ENCODE measurements at regions not wholly inside any gene's neighbourhood (a gene's known extent, or its start where the extent isn't known, plus 50 kb on each side); places are given as distances from the start of the nearest gene placed in this dataset.

DNA sequence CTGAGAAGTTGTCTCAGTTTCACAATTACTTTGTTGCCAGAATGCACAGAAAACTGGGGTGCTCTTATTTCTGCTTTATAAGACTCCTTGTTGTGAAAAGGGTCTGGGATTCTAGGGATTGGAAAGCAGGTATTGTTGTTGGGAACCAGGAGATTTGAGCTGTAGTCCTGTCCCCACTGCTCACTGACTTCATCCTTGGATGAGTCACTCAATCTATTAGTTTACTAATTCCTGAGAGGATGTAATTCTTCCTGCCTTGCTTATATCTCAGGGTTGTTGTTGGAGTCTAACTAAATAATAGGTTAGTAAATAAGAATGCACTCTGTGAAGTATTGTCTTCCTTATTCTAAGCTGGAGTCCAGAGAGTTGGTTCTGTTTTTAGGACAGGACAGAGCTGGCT lies 172.5 kb upstream of the GALNT2 start:
- Histone ChIP-seq H4K20me1 (ENCODE audit: insufficient read depth) (no peaks in the 10 kb centered on the region), H3K4me2 (ENCODE audit: low read length) (no peak overlapping the region), H3F3A (ENCODE audit: insufficient read depth, low read length, poor library complexity, severe bottlenecking) (no peaks in the 10 kb centered on the region), H3K9me3 (ENCODE audit: low read length) (no peaks in the 10 kb centered on the region), H3K9me2 (ENCODE audit: insufficient read depth, low read length) (no peaks in the 10 kb centered on the region), H3K9ac (ENCODE audit: low read length) (no peak overlapping the region), H2AFZ (ENCODE audit: low read depth, low read length) (no peak overlapping the region), H3K27me3 (ENCODE audit: insufficient read depth, low read depth, low read length) (no peaks in the 10 kb centered on the region), H3K4me3 (ENCODE audit: low read length) (no peak overlapping the region), H3K36me3 (ENCODE audit: insufficient read depth, low read length) (no peaks in the 10 kb centered on the region), H3K79me2 (replicated peaks; ENCODE audit: insufficient read depth, low read length) (no peaks in the 10 kb centered on the region), H3K27ac (ENCODE audit: low read length) (no peak overlapping the region)
- TF ChIP-seq, protein P1, sequence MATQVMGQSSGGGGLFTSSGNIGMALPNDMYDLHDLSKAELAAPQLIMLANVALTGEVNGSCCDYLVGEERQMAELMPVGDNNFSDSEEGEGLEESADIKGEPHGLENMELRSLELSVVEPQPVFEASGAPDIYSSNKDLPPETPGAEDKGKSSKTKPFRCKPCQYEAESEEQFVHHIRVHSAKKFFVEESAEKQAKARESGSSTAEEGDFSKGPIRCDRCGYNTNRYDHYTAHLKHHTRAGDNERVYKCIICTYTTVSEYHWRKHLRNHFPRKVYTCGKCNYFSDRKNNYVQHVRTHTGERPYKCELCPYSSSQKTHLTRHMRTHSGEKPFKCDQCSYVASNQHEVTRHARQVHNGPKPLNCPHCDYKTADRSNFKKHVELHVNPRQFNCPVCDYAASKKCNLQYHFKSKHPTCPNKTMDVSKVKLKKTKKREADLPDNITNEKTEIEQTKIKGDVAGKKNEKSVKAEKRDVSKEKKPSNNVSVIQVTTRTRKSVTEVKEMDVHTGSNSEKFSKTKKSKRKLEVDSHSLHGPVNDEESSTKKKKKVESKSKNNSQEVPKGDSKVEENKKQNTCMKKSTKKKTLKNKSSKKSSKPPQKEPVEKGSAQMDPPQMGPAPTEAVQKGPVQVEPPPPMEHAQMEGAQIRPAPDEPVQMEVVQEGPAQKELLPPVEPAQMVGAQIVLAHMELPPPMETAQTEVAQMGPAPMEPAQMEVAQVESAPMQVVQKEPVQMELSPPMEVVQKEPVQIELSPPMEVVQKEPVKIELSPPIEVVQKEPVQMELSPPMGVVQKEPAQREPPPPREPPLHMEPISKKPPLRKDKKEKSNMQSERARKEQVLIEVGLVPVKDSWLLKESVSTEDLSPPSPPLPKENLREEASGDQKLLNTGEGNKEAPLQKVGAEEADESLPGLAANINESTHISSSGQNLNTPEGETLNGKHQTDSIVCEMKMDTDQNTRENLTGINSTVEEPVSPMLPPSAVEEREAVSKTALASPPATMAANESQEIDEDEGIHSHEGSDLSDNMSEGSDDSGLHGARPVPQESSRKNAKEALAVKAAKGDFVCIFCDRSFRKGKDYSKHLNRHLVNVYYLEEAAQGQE (IDR thresholded peaks at IDR 0.05; ENCODE audit: borderline replicate concordance), result no peak
- TF ChIP-seq POLR2AphosphoS5 (IDR thresholded peaks at IDR 0.05) (no peak), TAF1 (IDR thresholded peaks at IDR 0.05; ENCODE audit: low read depth) (no peak), EP300 (conservative IDR thresholded peaks at IDR 0.05; ENCODE audit: poor library complexity, severe bottlenecking) (no peak), SMC3 (conservative IDR thresholded peaks at IDR 0.05; ENCODE audit: poor library complexity) (no peak)
- TF ChIP-seq, protein P2, sequence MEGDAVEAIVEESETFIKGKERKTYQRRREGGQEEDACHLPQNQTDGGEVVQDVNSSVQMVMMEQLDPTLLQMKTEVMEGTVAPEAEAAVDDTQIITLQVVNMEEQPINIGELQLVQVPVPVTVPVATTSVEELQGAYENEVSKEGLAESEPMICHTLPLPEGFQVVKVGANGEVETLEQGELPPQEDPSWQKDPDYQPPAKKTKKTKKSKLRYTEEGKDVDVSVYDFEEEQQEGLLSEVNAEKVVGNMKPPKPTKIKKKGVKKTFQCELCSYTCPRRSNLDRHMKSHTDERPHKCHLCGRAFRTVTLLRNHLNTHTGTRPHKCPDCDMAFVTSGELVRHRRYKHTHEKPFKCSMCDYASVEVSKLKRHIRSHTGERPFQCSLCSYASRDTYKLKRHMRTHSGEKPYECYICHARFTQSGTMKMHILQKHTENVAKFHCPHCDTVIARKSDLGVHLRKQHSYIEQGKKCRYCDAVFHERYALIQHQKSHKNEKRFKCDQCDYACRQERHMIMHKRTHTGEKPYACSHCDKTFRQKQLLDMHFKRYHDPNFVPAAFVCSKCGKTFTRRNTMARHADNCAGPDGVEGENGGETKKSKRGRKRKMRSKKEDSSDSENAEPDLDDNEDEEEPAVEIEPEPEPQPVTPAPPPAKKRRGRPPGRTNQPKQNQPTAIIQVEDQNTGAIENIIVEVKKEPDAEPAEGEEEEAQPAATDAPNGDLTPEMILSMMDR (IDR thresholded peaks at IDR 0.05; ENCODE audit: poor library complexity, severe bottlenecking), result no peak

DNA sequence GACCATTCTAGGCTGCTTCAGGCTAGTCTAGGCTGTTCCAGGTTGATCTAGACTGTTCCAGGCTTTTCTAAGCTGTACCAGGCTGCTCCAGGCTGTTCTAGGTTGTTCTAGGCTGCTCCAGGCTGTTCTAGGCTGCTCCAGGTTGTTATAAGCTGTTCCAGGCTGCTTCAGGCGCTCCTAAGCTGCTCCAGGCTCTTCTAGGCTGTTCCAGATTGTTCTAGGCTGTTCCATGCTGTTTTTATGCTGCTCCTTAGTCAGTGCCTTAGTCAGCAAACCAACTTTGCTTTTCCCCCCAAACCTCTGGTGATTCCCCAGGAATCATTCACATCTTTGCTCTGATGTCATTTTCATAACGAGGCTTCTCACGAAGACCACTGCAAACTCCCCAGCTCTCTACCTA lies 171.4 kb upstream of the GALNT2 start:
- Histone ChIP-seq H4K20me1 (ENCODE audit: insufficient read depth) (no peaks in the 10 kb centered on the region), H3K9me2 (ENCODE audit: insufficient read depth, low read length) (no peaks in the 10 kb centered on the region), H3K4me2 (ENCODE audit: low read length) (no peak overlapping the region), H3F3A (ENCODE audit: insufficient read depth, low read length, poor library complexity, severe bottlenecking) (no peaks in the 10 kb centered on the region), H3K27ac (ENCODE audit: low read length) (no peak overlapping the region), H2AFZ (ENCODE audit: low read depth, low read length) (no peak overlapping the region), H3K9ac (ENCODE audit: low read length) (no peak overlapping the region), H3K27me3 (ENCODE audit: insufficient read depth, low read depth, low read length) (no peaks in the 10 kb centered on the region), H3K4me3 (ENCODE audit: low read length) (no peak overlapping the region), H3K79me2 (replicated peaks; ENCODE audit: insufficient read depth, low read length) (no peaks in the 10 kb centered on the region), H3K9me3 (ENCODE audit: low read length) (no peaks in the 10 kb centered on the region), H3K36me3 (ENCODE audit: insufficient read depth, low read length) (no peaks in the 10 kb centered on the region)
- TF ChIP-seq RAD21 (conservative IDR thresholded peaks at IDR 0.05) (no peak), EZH2 (IDR thresholded peaks at IDR 0.05; ENCODE audit: borderline replicate concordance, insufficient read depth, low read length, poor library complexity, severe bottlenecking) (no peak), SMC3 (conservative IDR thresholded peaks at IDR 0.05; ENCODE audit: poor library complexity) (no peak), POLR2AphosphoS5 (IDR thresholded peaks at IDR 0.05) (no peak), MXI1 (conservative IDR thresholded peaks at IDR 0.05; ENCODE audit: poor library complexity, severe bottlenecking) (no peak), TAF1 (IDR thresholded peaks at IDR 0.05; ENCODE audit: low read depth) (no peak), EP300 (conservative IDR thresholded peaks at IDR 0.05; ENCODE audit: poor library complexity, severe bottlenecking) (no peak)
- TF ChIP-seq, protein P2 (IDR thresholded peaks at IDR 0.05; ENCODE audit: poor library complexity, severe bottlenecking), result no peak
- TF ChIP-seq, protein P1 (IDR thresholded peaks at IDR 0.05; ENCODE audit: borderline replicate concordance), result no peak
